ENCODE measurements at regions not wholly inside any gene's neighbourhood (a gene's known extent, or its start where the extent isn't known, plus 50 kb on each side); places are given as distances from the start of the nearest gene placed in this dataset.

DNA sequence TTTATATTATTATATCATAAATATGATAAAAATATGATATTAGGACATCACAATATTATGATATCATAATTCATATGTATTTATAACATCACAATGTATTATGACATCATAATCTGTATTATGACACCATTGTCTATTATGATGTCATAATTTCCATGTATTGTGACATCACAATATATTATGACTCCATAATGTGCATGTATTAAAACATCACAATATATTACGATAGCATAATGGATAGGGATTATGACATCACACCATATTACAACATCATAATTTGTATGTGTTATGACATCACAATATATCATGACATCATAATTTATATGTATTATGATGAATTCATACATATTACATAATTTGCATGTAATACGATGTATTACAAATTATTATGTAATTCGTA is 1755.9 kb downstream of the TP53TG3F start (continued):
- TF ChIP-seq, protein P1, sequence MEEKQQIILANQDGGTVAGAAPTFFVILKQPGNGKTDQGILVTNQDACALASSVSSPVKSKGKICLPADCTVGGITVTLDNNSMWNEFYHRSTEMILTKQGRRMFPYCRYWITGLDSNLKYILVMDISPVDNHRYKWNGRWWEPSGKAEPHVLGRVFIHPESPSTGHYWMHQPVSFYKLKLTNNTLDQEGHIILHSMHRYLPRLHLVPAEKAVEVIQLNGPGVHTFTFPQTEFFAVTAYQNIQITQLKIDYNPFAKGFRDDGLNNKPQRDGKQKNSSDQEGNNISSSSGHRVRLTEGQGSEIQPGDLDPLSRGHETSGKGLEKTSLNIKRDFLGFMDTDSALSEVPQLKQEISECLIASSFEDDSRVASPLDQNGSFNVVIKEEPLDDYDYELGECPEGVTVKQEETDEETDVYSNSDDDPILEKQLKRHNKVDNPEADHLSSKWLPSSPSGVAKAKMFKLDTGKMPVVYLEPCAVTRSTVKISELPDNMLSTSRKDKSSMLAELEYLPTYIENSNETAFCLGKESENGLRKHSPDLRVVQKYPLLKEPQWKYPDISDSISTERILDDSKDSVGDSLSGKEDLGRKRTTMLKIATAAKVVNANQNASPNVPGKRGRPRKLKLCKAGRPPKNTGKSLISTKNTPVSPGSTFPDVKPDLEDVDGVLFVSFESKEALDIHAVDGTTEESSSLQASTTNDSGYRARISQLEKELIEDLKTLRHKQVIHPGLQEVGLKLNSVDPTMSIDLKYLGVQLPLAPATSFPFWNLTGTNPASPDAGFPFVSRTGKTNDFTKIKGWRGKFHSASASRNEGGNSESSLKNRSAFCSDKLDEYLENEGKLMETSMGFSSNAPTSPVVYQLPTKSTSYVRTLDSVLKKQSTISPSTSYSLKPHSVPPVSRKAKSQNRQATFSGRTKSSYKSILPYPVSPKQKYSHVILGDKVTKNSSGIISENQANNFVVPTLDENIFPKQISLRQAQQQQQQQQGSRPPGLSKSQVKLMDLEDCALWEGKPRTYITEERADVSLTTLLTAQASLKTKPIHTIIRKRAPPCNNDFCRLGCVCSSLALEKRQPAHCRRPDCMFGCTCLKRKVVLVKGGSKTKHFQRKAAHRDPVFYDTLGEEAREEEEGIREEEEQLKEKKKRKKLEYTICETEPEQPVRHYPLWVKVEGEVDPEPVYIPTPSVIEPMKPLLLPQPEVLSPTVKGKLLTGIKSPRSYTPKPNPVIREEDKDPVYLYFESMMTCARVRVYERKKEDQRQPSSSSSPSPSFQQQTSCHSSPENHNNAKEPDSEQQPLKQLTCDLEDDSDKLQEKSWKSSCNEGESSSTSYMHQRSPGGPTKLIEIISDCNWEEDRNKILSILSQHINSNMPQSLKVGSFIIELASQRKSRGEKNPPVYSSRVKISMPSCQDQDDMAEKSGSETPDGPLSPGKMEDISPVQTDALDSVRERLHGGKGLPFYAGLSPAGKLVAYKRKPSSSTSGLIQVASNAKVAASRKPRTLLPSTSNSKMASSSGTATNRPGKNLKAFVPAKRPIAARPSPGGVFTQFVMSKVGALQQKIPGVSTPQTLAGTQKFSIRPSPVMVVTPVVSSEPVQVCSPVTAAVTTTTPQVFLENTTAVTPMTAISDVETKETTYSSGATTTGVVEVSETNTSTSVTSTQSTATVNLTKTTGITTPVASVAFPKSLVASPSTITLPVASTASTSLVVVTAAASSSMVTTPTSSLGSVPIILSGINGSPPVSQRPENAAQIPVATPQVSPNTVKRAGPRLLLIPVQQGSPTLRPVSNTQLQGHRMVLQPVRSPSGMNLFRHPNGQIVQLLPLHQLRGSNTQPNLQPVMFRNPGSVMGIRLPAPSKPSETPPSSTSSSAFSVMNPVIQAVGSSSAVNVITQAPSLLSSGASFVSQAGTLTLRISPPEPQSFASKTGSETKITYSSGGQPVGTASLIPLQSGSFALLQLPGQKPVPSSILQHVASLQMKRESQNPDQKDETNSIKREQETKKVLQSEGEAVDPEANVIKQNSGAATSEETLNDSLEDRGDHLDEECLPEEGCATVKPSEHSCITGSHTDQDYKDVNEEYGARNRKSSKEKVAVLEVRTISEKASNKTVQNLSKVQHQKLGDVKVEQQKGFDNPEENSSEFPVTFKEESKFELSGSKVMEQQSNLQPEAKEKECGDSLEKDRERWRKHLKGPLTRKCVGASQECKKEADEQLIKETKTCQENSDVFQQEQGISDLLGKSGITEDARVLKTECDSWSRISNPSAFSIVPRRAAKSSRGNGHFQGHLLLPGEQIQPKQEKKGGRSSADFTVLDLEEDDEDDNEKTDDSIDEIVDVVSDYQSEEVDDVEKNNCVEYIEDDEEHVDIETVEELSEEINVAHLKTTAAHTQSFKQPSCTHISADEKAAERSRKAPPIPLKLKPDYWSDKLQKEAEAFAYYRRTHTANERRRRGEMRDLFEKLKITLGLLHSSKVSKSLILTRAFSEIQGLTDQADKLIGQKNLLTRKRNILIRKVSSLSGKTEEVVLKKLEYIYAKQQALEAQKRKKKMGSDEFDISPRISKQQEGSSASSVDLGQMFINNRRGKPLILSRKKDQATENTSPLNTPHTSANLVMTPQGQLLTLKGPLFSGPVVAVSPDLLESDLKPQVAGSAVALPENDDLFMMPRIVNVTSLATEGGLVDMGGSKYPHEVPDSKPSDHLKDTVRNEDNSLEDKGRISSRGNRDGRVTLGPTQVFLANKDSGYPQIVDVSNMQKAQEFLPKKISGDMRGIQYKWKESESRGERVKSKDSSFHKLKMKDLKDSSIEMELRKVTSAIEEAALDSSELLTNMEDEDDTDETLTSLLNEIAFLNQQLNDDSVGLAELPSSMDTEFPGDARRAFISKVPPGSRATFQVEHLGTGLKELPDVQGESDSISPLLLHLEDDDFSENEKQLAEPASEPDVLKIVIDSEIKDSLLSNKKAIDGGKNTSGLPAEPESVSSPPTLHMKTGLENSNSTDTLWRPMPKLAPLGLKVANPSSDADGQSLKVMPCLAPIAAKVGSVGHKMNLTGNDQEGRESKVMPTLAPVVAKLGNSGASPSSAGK (IDR thresholded peaks at IDR 0.05), result no peak
- TF ChIP-seq ATF1 (CRISPR knock-in tag; IDR thresholded peaks at IDR 0.05) (no peak), ATF1 (tag; IDR thresholded peaks at IDR 0.05) (peak; percentile 96), CREM (IDR thresholded peaks at IDR 0.05; ENCODE audit: low read depth) (0 out of 2 replicates have a peak, but pooled peaks have one; percentile 10), ZZZ3 (IDR thresholded peaks at IDR 0.05) (no peak), CEBPG (CRISPR knock-in tag; IDR thresholded peaks at IDR 0.05) (no peak), CEBPG (tag; conservative IDR thresholded peaks at IDR 0.05 in 1 of 2, IDR thresholded peaks at IDR 0.05 in 1 of 2) (peak; percentile 46 to 86; a peak in 3 of 4 replicates), CEBPB (tag; IDR thresholded peaks at IDR 0.05) (peak; percentile 92), NCOA1 (IDR thresholded peaks at IDR 0.05; ENCODE audit: low read depth) (peak; percentile 65; the same call in 1 of the 2 replicates), CREB1 (IDR thresholded peaks at IDR 0.05) (peak; percentile 53; the same call in 1 of the 2 replicates), CREB1 (CRISPR knock-in tag; IDR thresholded peaks at IDR 0.05) (peak; percentile 92), POLR2AphosphoS5 (IDR thresholded peaks at IDR 0.05; ENCODE audit: control insufficient read depth, insufficient read depth, low read depth, low read length) (no peak)
- TF ChIP-seq, protein P2, sequence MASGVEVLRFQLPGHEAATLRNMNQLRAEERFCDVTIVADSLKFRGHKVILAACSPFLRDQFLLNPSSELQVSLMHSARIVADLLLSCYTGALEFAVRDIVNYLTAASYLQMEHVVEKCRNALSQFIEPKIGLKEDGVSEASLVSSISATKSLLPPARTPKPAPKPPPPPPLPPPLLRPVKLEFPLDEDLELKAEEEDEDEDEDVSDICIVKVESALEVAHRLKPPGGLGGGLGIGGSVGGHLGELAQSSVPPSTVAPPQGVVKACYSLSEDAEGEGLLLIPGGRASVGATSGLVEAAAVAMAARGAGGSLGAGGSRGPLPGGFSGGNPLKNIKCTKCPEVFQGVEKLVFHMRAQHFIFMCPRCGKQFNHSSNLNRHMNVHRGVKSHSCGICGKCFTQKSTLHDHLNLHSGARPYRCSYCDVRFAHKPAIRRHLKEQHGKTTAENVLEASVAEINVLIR (CRISPR knock-in tag; IDR thresholded peaks at IDR 0.05), result peak; percentile 64
- TF ChIP-seq, protein P3, sequence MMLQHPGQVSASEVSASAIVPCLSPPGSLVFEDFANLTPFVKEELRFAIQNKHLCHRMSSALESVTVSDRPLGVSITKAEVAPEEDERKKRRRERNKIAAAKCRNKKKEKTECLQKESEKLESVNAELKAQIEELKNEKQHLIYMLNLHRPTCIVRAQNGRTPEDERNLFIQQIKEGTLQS (IDR thresholded peaks at IDR 0.05), result peak; percentile 81
- TF ChIP-seq, protein P3 (CRISPR knock-in tag; conservative IDR thresholded peaks at IDR 0.05), result no peak
- TF ChIP-seq, protein P4, sequence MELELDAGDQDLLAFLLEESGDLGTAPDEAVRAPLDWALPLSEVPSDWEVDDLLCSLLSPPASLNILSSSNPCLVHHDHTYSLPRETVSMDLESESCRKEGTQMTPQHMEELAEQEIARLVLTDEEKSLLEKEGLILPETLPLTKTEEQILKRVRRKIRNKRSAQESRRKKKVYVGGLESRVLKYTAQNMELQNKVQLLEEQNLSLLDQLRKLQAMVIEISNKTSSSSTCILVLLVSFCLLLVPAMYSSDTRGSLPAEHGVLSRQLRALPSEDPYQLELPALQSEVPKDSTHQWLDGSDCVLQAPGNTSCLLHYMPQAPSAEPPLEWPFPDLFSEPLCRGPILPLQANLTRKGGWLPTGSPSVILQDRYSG (tag; conservative IDR thresholded peaks at IDR 0.05; ENCODE audit: low read depth), result no peak

Data from K562 (cell line).